Common myeloid progenitor, CD34-positive (primary cell): ENCODE measurements at regions not wholly inside any gene's neighbourhood (a gene's known extent, or its start where the extent isn't known, plus 50 kb on each side); places are given as distances from the start of the nearest gene placed in this dataset.

Experiments
- CTCF ChIA-PET: fragments of 350-600 bp; sonication (Branson Sonifier 250); formaldehyde crosslinking; loops from one replicate; lab custom pipeline; 2021; ENCODE audit warnings: antibody characterized with exemption; lab: Charles Lee
- POLR2A ChIA-PET: fragments of 350-600 bp; sonication (Branson Sonifier 250); formaldehyde crosslinking; loops from one replicate; lab custom pipeline; 2021; ENCODE audit warnings: antibody characterized with exemption; lab: Charles Lee
- DNase-seq, 3 donors: peaks; one replicate each; pipeline versions ENCODE4 v3.0.0 to v3.0.0-alpha.2; 2013
- H3K27ac ChIP-seq, 2 experiments: 1 replicate in 1 of 2; 2 replicates in 1 of 2; pipeline ENCODE4 v1.7.0; 2013; ENCODE audit warnings: inconsistent platforms in 2 of 2, low read length in 2 of 2, mild to moderate bottlenecking in 2 of 2, low read depth in 1 of 2, moderate library complexity in 1 of 2; ENCODE audit not compliant: severe bottlenecking in 2 of 2, insufficient read depth in 1 of 2, poor library complexity in 1 of 2
- H3K27me3 ChIP-seq, 5 experiments: replicated peaks in 2 of 5; 1 replicate in 3 of 5; 2 replicates in 2 of 5; pipeline versions ENCODE4 v1.6.1 to v1.7.0; 2013; ENCODE audit warnings: low read length in 4 of 5, mild to moderate bottlenecking in 2 of 5, moderate library complexity in 2 of 5, inconsistent platforms in 1 of 5; ENCODE audit not compliant: insufficient read depth in 5 of 5, control insufficient read depth in 4 of 5
- H3K36me3 ChIP-seq, 4 experiments: 1 replicate in 2 of 4; 2 replicates in 2 of 4; pipeline versions ENCODE4 v1.6.1 to v1.7.0; 2013; ENCODE audit warnings: low read length in 3 of 4, control low read depth in 1 of 4, mild to moderate bottlenecking in 1 of 4; ENCODE audit not compliant: control insufficient read depth in 4 of 4, insufficient read depth in 4 of 4
- H3K4me1 ChIP-seq, 4 experiments: 1 replicate in 3 of 4; 2 replicates in 1 of 4; pipeline versions ENCODE4 v1.6.1 to v1.7.1; 2013; ENCODE audit warnings: low read length in 3 of 4, mild to moderate bottlenecking in 3 of 4, control low read depth in 1 of 4, inconsistent platforms in 1 of 4, moderate library complexity in 1 of 4; ENCODE audit not compliant: control insufficient read depth in 4 of 4, insufficient read depth in 4 of 4; ENCODE audit errors: control extremely low read depth in 1 of 4
- H3K4me3 ChIP-seq, 7 experiments: 1 replicate in 4 of 7; 2 replicates in 3 of 7; pipeline versions ENCODE4 v1.5.1 to v1.7.0; 2013; ENCODE audit warnings: mild to moderate bottlenecking in 7 of 7, low read length in 6 of 7, moderate library complexity in 6 of 7, inconsistent platforms in 2 of 7, low read depth in 2 of 7, control low read depth in 1 of 7; ENCODE audit not compliant: insufficient read depth in 4 of 7, control insufficient read depth in 1 of 7; ENCODE audit errors: extremely low read depth in 1 of 7
- H3K9me3 ChIP-seq, 5 experiments: 1 replicate in 4 of 5; 2 replicates in 1 of 5; pipeline versions ENCODE4 v1.6.1 to v1.7.1; 2013; ENCODE audit warnings: low read length in 4 of 5, mild to moderate bottlenecking in 2 of 5, inconsistent platforms in 1 of 5, low read depth in 1 of 5, moderate library complexity in 1 of 5; ENCODE audit not compliant: control insufficient read depth in 4 of 5, insufficient read depth in 2 of 5; ENCODE audit errors: control extremely low read depth in 1 of 5
- WGBS: methylation state at CpG from one replicate; pipeline ENCODE4 v1.1.5; 2013; ENCODE audit not compliant: insufficient coverage; 5-methylcytosine and 5-hydroxymethylcytosine counted together

DNA sequence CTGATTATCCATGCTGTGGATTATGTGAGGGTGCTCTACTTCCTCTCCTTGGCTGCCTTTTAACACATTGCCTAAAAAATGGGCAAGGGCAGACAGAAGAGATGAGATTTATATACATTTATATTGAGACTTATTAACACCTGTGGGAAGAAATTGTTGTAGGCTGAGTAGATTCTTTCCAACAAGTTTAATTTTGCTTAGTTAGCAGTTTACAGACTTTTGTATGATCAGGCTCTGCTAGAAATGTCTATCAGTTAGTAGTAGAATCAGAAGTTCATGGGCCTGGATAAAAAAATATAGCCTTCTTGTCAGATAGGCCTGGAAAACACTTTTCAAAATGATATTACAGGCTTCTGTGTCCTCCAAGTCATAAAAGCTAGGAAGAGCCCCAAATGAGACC, 111.3 kb upstream of the LEF1 start:
- H3K36me3 ChIP-seq = no peaks in the 10 kb centered on the region
- ChIA-PET POLR2A (no interaction called here), CTCF (interaction anchor here (0.6 kb wide), 1 partner anchor 998 kb away, joined by 4 read pairs; no protein-coding TSS in a partner anchor)
- H3K4me3 ChIP-seq = no peak overlapping the region
- no peaks in the 10 kb centered on the region for H3K4me1 ChIP-seq
- no peak for DNase-seq
- H3K27me3 ChIP-seq = no peaks in the 10 kb centered on the region
- H3K9me3 ChIP-seq = peaks cover 0 to 3% (median 0%) of the 10 kb centered on the region in 5 experiments
- no peak overlapping the region for H3K27ac ChIP-seq

DNA sequence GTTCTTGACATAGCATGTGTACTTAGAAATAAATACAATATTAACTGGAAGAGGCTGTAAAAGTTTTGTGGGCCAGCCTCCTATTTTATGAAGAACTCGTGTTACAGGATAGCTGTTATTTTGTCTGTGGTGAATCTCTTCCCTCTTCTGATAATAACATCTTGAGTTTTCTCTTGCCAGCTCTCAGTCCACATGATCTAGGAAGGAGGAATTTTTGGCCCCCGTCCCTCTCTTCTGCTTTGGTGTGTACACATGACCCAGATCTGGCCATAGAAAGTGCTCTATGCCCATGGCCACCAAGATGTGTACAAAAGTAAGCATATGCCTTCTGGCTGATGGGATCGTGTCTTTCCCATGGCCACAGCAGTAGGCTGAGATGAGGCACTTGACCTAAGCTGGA, 108.0 kb upstream of the LEF1 start:
- DNase-seq = no peak
- 100% methylated on average over 3 of the region's 3 CpGs for WGBS
- Histone ChIP-seq H3K4me3 (no peak overlapping the region), H3K4me1 (peaks cover 0 to 5% (median 0%) of the 10 kb centered on the region in 4 experiments), H3K36me3 (no peaks in the 10 kb centered on the region), H3K27ac (no peak overlapping the region), H3K9me3 (peaks cover 0 to 3% (median 0%) of the 10 kb centered on the region in 5 experiments), H3K27me3 (no peaks in the 10 kb centered on the region)
- POLR2A ChIA-PET = interaction anchor here (0.6 kb wide), 1 partner anchor 36 kb away, joined by 3 read pairs; no protein-coding TSS in a partner anchor
- CTCF ChIA-PET = interaction anchor here (1.0 kb wide), 2 partner anchors 10 to 11 kb away, joined by 4 to 7 read pairs; no protein-coding TSS in a partner anchor

GRCh38 chr4:108272986-108273385, 104.3 kb upstream of the LEF1 start:
- POLR2A ChIA-PET = no interaction called here
- no peak overlapping the region for H3K27ac ChIP-seq
- CTCF ChIA-PET = no interaction called here

GRCh38 chr4:108272561-108272960, 103.8 kb upstream of the LEF1 start:
- CTCF ChIA-PET = no interaction called here
- 80% methylated on average over 1 of the region's 2 CpGs for WGBS
- Histone ChIP-seq H3K4me1 (peaks cover 0 to 5% (median 0%) of the 10 kb centered on the region in 4 experiments), H3K4me3 (no peak overlapping the region), H3K27me3 (no peaks in the 10 kb centered on the region), H3K36me3 (no peaks in the 10 kb centered on the region), H3K9me3 (no peaks in the 10 kb centered on the region), H3K27ac (no peak overlapping the region)
- POLR2A ChIA-PET = no interaction called here
- peak in 2 of 3 donors; percentile 5 to 9 for DNase-seq

More at GRCh38 chr4:108272986-108273385, 104.3 kb upstream of the LEF1 start:
- Histone ChIP-seq H3K4me1 (peaks cover 0 to 5% (median 0%) of the 10 kb centered on the region in 4 experiments), H3K36me3 (no peaks in the 10 kb centered on the region), H3K9me3 (no peaks in the 10 kb centered on the region), H3K27me3 (no peaks in the 10 kb centered on the region), H3K4me3 (no peak overlapping the region)
- no peak for DNase-seq

- POLR2A ChIA-PET = no interaction called here
- CTCF ChIA-PET = no interaction called here
- no peaks in the 10 kb centered on the region for H3K27me3 ChIP-seq
- no peaks in the 10 kb centered on the region for H3K36me3 ChIP-seq
- H3K9me3 ChIP-seq = no peaks in the 10 kb centered on the region
- H3K4me1 ChIP-seq = peaks cover 0 to 5% (median 0%) of the 10 kb centered on the region in 4 experiments
- H3K27ac ChIP-seq = no peak overlapping the region
- WGBS = 97% methylated on average over 3 of the region's 3 CpGs
- H3K4me3 ChIP-seq = no peak overlapping the region
- no peak for DNase-seq
Measured at GRCh38 chr4:108272046-108272445, 103.3 kb upstream of the LEF1 start.

- Histone ChIP-seq H3K36me3 (no peaks in the 10 kb centered on the region), H3K27ac (no peak overlapping the region), H3K4me3 (no peak overlapping the region), H3K27me3 (no peaks in the 10 kb centered on the region), H3K9me3 (no peaks in the 10 kb centered on the region), H3K4me1 (peaks cover 0 to 5% (median 0%) of the 10 kb centered on the region in 4 experiments)
- DNase-seq = no peak
- POLR2A ChIA-PET = interaction anchor here (0.7 kb wide), 1 partner anchor 42 kb away, joined by 3 read pairs; no protein-coding TSS in a partner anchor
- 90% methylated on average over 3 of the region's 6 CpGs for WGBS
- CTCF ChIA-PET = no interaction called here
Measured at GRCh38 chr4:108270466-108271450, 102.0 kb upstream of the LEF1 start.

GRCh38 chr4:108264693-108265092, 96.0 kb upstream of the LEF1 start:
- ChIA-PET CTCF (no interaction called here), POLR2A (no interaction called here)
- Histone ChIP-seq H3K27me3 (no peaks in the 10 kb centered on the region), H3K9me3 (no peaks in the 10 kb centered on the region), H3K27ac (no peak overlapping the region), H3K36me3 (no peaks in the 10 kb centered on the region), H3K4me3 (no peak overlapping the region), H3K4me1 (no peaks in the 10 kb centered on the region)
- no peak for DNase-seq
- 100% methylated on average over 1 of the region's 4 CpGs for WGBS
